Upper lobe of right lung (tissue), 1 donor: ENCODE measurements at regions not wholly inside any gene's neighbourhood (a gene's known extent, or its start where the extent isn't known, plus 50 kb on each side); places are given as distances from the start of the nearest gene placed in this dataset.

Experiments used
- ATAC-seq: fragments of 200-7000 bp; cut with Tn5 transposase; one replicate; pipeline ENCODE4 v1.9.1; 2020; ENCODE audit warnings: mild to moderate bottlenecking, moderate library complexity
- DNase-seq: peaks from one replicate; pipeline ENCODE4 v3.0.0-alpha.2; 2020
- H3K27ac ChIP-seq: fragments of 200-600 bp; one replicate; pipeline ENCODE4 v1.8.0; 2022
- H3K27me3 ChIP-seq: fragments of 200-600 bp; one replicate; pipeline ENCODE4 v1.8.0; 2022; ENCODE audit warnings: mild to moderate bottlenecking
- H3K36me3 ChIP-seq: fragments of 200-600 bp; one replicate; pipeline ENCODE4 v1.8.0; 2022
- H3K4me1 ChIP-seq: fragments of 200-600 bp; one replicate; pipeline ENCODE4 v1.8.0; 2022
- H3K4me3 ChIP-seq: fragments of 200-600 bp; one replicate; pipeline ENCODE4 v1.8.0; 2022; ENCODE audit warnings: mild to moderate bottlenecking
- H3K9me3 ChIP-seq: fragments of 200-600 bp; one replicate; pipeline ENCODE4 v1.8.0; 2022
- CTCF ChIP-seq: fragments of 200-600 bp; IDR thresholded peaks from one replicate; pipeline ENCODE4 v1.8.0; 2022; ENCODE audit warnings: antibody characterized with exemption
- intact Hi-C: fragments of 100-400 bp; cut with DNase I; formaldehyde crosslinking; loops from one replicate; pipeline ENCODE4 v1.11.0; 2022
- donor health status: DM: no; HTN: yes; CAD: no; lungs with severe emphysema.

GRCh38 chr5:66343370-66344071, 199.4 kb downstream of the SREK1 start:
- intact Hi-C loops, result no loop called here
- ATAC-seq (no peak), DNase-seq (no peak)
- TF ChIP-seq CTCF, result no peak
- no peaks in the 10 kb centered on the region for H3K36me3 ChIP-seq
- no peak overlapping the region for H3K4me3 ChIP-seq
- H3K27me3 ChIP-seq, result no peaks in the 10 kb centered on the region
- H3K4me1 ChIP-seq, result no peaks in the 10 kb centered on the region
- H3K27ac ChIP-seq, result no peak overlapping the region
- no peaks in the 10 kb centered on the region for H3K9me3 ChIP-seq

GRCh38 chr5:66344544-66344943, 200.4 kb downstream of the SREK1 start:
- Histone ChIP-seq H3K4me3 (no peak overlapping the region), H3K9me3 (no peaks in the 10 kb centered on the region), H3K4me1 (no peaks in the 10 kb centered on the region), H3K27ac (no peak overlapping the region), H3K27me3 (no peaks in the 10 kb centered on the region), H3K36me3 (no peaks in the 10 kb centered on the region)
- intact Hi-C loops, result no loop called here
- TF ChIP-seq CTCF, result no peak
- DNase-seq (no peak), ATAC-seq (no peak)

GRCh38 chr5:66345281-66345680, 201.2 kb downstream of the SREK1 start:
- no peak for TF ChIP-seq CTCF
- ATAC-seq, result no peak
- no peak overlapping the region for H3K4me3 ChIP-seq
- no peaks in the 10 kb centered on the region for H3K36me3 ChIP-seq
- H3K4me1 ChIP-seq, result no peaks in the 10 kb centered on the region
- intact Hi-C loops, result no loop called here
- no peaks in the 10 kb centered on the region for H3K27me3 ChIP-seq
- H3K9me3 ChIP-seq, result no peaks in the 10 kb centered on the region
- H3K27ac ChIP-seq, result no peak overlapping the region
- no peak for DNase-seq

GRCh38 chr5:66346869-66347268, 202.8 kb downstream of the SREK1 start:
- no peak for ATAC-seq
- Histone ChIP-seq H3K27me3 (no peaks in the 10 kb centered on the region), H3K4me3 (no peak overlapping the region), H3K4me1 (no peaks in the 10 kb centered on the region), H3K9me3 (no peaks in the 10 kb centered on the region), H3K36me3 (no peaks in the 10 kb centered on the region), H3K27ac (no peak overlapping the region)
- intact Hi-C loops, result no loop called here
- DNase-seq, result no peak
- no peak for TF ChIP-seq CTCF

- ATAC-seq (no peak), DNase-seq (no peak)
- H3K4me1 ChIP-seq, result no peaks in the 10 kb centered on the region
- H3K4me3 ChIP-seq, result no peak overlapping the region
- TF ChIP-seq CTCF, result no peak
- H3K27me3 ChIP-seq, result no peaks in the 10 kb centered on the region
- H3K9me3 ChIP-seq, result no peaks in the 10 kb centered on the region
- no peak overlapping the region for H3K27ac ChIP-seq
- intact Hi-C loops, result no loop called here
- no peaks in the 10 kb centered on the region for H3K36me3 ChIP-seq
These were observed 204.5 kb downstream of the SREK1 start for GRCh38 chr5:66348387-66349125.
